SK-N-MC (cell line): ENCODE measurements at regions not wholly inside any gene's neighbourhood (a gene's known extent, or its start where the extent isn't known, plus 50 kb on each side); places are given as distances from the start of the nearest gene placed in this dataset.

ENCODE experiments used
- DNase-seq: peaks from one replicate; pipeline ENCODE4 v3.0.0-alpha.2; 2011; ENCODE audit warnings: low read depth, low spot score
- H3K27ac ChIP-seq: fragments of 200-600 bp; sonication (generic); 2 replicates; pipeline ENCODE4 v1.5.1; 2016; ENCODE audit warnings: mixed run types
- H3K36me3 ChIP-seq: fragments of 200-600 bp; sonication (generic); 2 replicates; pipeline ENCODE4 v1.6.1; 2017; ENCODE audit warnings: antibody characterized with exemption, low read length, mixed read lengths; ENCODE audit not compliant: insufficient read depth
- H3K4me3 ChIP-seq: fragments of 200-600 bp; sonication (generic); 2 replicates; pipeline ENCODE4 v1.5.1; 2016
- H3K9ac ChIP-seq: fragments of 200-600 bp; sonication (generic); 2 replicates; pipeline ENCODE4 v1.8.0; 2017; ENCODE audit warnings: mixed run types, mixed read lengths; ENCODE audit not compliant: insufficient read length
- H3K9me3 ChIP-seq: fragments of 200-600 bp; sonication (generic); 2 replicates; pipeline ENCODE4 v1.6.1; 2017; ENCODE audit warnings: low read depth, mild to moderate bottlenecking, antibody characterized with exemption, low read length, moderate library complexity, mixed read lengths
- EZH2 ChIP-seq: fragments of 200-600 bp; sonication (generic); IDR thresholded peaks from one replicate; pipeline ENCODE4 v1.6.1; 2017; ENCODE audit warnings: antibody characterized with exemption
- FOXP2 ChIP-seq: optimal IDR thresholded peaks from 2 replicates; pipeline ENCODE3; 2011; ENCODE audit warnings: mild to moderate bottlenecking, moderate library complexity; ENCODE audit not compliant: insufficient read depth; ENCODE audit errors: extremely low read length, control extremely low read depth
- POLR2AphosphoS5 ChIP-seq: IDR thresholded peaks from 2 replicates; pipeline ENCODE4 v1.6.1; 2012; ENCODE audit warnings: mild to moderate bottlenecking, low read depth, low read length, borderline replicate concordance

GRCh38 chr5:54736003-54736797 lies 218.6 kb downstream of the SNX18 start:
- no peak for DNase-seq
- no peak overlapping the region for H3K9ac ChIP-seq

GRCh38 chr5:54733101-54733500 lies 215.5 kb downstream of the SNX18 start:
- Histone ChIP-seq H3K27ac (peak overlapping the region; percentile 75), H3K9ac (no peak overlapping the region), H3K9me3 (peaks cover 3% of the 10 kb centered on the region; the same call in 1 of the 2 replicates), H3K4me3 (no peak overlapping the region), H3K36me3 (no peaks in the 10 kb centered on the region; the same call in 1 of the 2 replicates)
- TF ChIP-seq EZH2 (no peak), FOXP2 (no peak)
- no peak for DNase-seq

More at GRCh38 chr5:54736003-54736797, 218.6 kb downstream of the SNX18 start:
- no peaks in the 10 kb centered on the region for H3K9me3 ChIP-seq
- no peaks in the 10 kb centered on the region; the same call in 1 of the 2 replicates for H3K36me3 ChIP-seq
- peak overlapping the region; percentile 8; the same call in 1 of the 2 replicates for H3K27ac ChIP-seq
- H3K4me3 ChIP-seq, result no peak overlapping the region
- TF ChIP-seq EZH2, result no peak
- TF ChIP-seq POLR2AphosphoS5, result no peak
- TF ChIP-seq FOXP2, result no peak

- Histone ChIP-seq H3K36me3 (no peaks in the 10 kb centered on the region; the same call in 1 of the 2 replicates), H3K27ac (peak overlapping the region; percentile 75), H3K9ac (no peak overlapping the region), H3K9me3 (peaks cover 3% of the 10 kb centered on the region; the same call in 1 of the 2 replicates), H3K4me3 (no peak overlapping the region)
- no peak for DNase-seq
- TF ChIP-seq FOXP2, result no peak
- no peak for TF ChIP-seq POLR2AphosphoS5
- no peak for TF ChIP-seq EZH2
These were observed 214.5 kb downstream of the SNX18 start for GRCh38 chr5:54732108-54732507.

GRCh38 chr5:54728588-54728915 lies 211.0 kb downstream of the SNX18 start:
- H3K27ac ChIP-seq, result peak overlapping the region; percentile 98

GRCh38 chr5:54727874-54728587 lies 210.5 kb downstream of the SNX18 start:
- no peaks in the 10 kb centered on the region; the same call in 1 of the 2 replicates for H3K36me3 ChIP-seq
- H3K27ac ChIP-seq, result peak overlapping the region; percentile 98
- DNase-seq, result no peak
- H3K9me3 ChIP-seq, result peaks cover 3% of the 10 kb centered on the region; the same call in 1 of the 2 replicates
- H3K4me3 ChIP-seq, result peak overlapping the region; percentile 14; the same call in 1 of the 2 replicates
- TF ChIP-seq FOXP2 (no peak), POLR2AphosphoS5 (peak; percentile 52)
- H3K9ac ChIP-seq, result peak overlapping the region; percentile 54

More at GRCh38 chr5:54728588-54728915, 211.0 kb downstream of the SNX18 start:
- Histone ChIP-seq H3K9ac (peak overlapping the region; percentile 54), H3K36me3 (no peaks in the 10 kb centered on the region; the same call in 1 of the 2 replicates), H3K4me3 (peak overlapping the region; percentile 14; the same call in 1 of the 2 replicates), H3K9me3 (peaks cover 3% of the 10 kb centered on the region; the same call in 1 of the 2 replicates)
- DNase-seq, result no peak
- TF ChIP-seq EZH2 (no peak), POLR2AphosphoS5 (peak; percentile 8; the same call in 1 of the 2 replicates), FOXP2 (no peak)

GRCh38 chr5:54725391-54726280 lies 208.1 kb downstream of the SNX18 start:
- H3K9ac ChIP-seq, result no peak overlapping the region
- TF ChIP-seq FOXP2 (no peak), EZH2 (no peak)
- H3K36me3 ChIP-seq, result no peaks in the 10 kb centered on the region
- no peak for DNase-seq
- no peak overlapping the region for H3K4me3 ChIP-seq
- peak overlapping the region; percentile 100 for H3K27ac ChIP-seq
- H3K9me3 ChIP-seq, result no peaks in the 10 kb centered on the region

- peak overlapping the region; percentile 46 for H3K4me3 ChIP-seq
- H3K36me3 ChIP-seq, result no peaks in the 10 kb centered on the region
- peak overlapping the region; percentile 100 for H3K27ac ChIP-seq
- no peaks in the 10 kb centered on the region for H3K9me3 ChIP-seq
- peak overlapping the region; percentile 74 for H3K9ac ChIP-seq
- DNase-seq, result peak; percentile 99
- TF ChIP-seq POLR2AphosphoS5, result peak; percentile 72; the same call in 1 of the 2 replicates
- TF ChIP-seq FOXP2, result no peak
These were observed 205.4 kb downstream of the SNX18 start for GRCh38 chr5:54722846-54723433.
